GM19328 (cell line): ENCODE measurements at regions not wholly inside any gene's neighbourhood (a gene's known extent, or its start where the extent isn't known, plus 50 kb on each side); places are given as distances from the start of the nearest gene placed in this dataset.

Experiments used
- ATAC-seq: cut with Tn5 transposase; IDR thresholded peaks from one replicate; pipeline ENCODE4 v1.9.1; 2021; ENCODE audit warnings: mild to moderate bottlenecking, moderate library complexity; ENCODE audit not compliant: unreplicated experiment

DNA sequence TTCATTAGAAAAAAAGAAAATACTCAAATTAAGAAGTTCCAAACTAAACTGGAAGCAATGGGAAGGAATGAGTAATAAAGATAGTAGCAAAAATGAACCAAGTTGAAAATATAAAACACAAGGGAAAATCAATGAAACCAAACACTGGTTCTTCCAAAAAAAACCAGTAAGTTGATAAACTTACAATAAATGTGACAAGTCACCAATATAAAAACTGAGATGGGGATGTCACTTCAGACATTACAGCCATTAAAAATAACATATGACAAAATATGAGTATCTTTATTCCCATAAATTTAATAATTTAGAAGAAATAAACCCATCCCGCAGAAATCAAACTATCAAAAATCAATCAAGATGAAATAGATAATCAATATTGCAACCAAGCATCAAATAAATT is 633.9 kb upstream of the RAB6C start:
- ATAC-seq: no peak

DNA sequence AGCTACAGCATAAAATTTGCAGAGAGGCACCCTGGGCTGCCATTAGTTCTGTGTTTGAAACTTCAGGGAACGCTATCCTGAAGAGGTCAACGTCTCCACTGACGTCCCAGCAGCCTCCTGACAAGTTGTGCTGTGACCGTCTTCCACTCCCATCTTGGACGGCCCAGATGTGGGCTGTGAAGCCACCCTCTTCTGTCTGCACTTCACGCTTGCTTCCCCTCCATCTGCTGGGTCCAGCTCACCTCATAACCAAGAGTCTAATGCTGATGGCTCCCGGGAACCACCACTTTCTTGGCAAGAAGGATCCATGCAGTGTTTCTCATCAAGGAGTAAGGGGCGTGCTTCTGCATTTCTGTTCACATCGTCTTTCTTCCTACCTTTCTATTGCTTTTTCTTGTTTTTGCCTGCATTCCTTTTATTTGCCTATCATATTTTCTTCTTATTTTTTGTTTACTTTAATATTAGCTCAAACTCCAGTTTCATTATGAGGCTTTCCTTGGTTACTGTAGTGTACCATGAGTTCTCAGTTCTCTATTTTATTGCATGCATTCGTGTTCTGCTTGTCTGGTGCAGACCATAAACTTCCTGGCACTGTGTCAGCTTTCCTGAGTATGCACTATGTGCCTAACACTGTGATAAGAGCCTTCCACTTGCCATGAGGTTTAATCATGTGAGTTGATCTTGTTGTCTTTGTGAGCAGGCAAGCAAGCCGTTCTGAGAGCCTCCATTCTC is 631.8 kb upstream of the RAB6C start:
- ATAC-seq: peak; percentile 99

DNA sequence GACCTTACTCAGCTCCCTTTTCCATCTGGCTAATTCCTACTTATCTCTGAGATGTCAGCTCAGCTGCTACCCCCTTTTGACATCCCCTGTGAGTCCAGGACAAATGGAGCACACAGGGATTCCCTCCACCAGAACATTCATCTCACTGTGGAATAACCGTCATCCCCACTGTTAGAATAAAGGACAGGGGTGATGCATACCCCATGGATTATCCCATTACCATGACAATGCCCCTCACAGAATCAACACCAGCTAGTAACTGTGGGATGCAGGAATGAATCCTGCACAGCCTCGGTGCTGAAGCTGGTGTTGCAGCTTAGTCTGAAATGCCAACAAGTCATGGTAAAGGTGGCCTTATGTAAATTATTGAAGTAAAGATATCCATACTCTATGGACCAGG is 624.8 kb upstream of the RAB6C start:
- no peak for ATAC-seq

DNA sequence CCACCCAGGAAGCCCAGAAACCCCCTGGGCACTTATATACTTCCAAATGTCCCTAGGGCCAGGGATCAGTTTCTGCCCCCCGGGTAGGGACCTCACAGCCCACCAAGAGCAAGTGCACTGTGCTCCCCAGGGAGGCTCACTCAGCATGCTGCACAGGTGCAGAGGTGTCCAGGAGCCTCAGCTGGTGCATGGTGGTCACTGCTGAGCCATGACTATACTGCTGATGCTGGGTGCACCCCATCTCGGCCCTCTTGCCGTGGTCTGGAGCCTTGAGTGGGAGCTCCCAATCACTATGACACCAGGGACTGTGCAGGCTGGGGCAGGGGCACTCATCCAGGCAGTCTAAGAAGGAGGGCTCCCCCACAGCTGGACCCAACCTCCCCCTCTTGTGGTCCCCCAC is 617.8 kb upstream of the RAB6C start:
- ATAC-seq: no peak

DNA sequence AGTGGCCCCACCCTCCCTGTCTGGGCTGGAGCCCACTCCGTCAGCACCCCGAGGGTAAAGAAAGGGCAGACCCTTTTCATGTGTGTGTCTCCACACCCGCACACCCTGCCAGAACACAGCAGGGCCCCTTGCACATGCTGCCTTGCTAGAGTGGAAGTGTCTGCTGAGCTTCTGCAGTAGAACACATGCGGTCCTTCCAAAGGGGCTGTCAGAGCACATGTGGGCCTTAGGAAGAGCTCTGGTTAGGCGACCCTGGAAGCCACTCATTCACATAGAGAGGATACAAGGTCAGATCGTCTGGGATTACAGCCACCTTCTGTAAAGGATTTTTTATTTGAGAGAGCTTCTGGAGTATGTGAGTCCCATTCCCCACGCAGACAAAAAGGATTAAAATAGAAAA is 613.2 kb upstream of the RAB6C start:
- ATAC-seq: no peak

DNA sequence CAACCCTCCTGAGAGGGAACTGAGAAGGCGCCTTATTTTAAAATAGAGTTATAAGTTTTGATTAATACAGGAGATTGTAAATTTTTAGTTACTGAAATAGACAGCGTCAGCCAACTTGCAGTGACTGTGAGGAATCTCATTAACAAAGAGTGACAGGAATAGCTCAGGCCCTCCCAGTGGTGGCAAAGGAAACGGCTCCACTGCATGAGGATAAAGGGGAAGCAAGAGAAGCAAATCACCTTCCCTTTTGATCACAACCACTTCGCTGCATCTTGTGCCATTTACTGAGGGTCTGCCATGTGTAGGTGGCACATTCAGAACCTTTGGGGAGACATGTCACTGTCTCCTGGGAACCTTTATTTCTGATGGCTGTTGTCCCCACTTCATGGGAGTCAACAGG is 612.4 kb upstream of the RAB6C start:
- ATAC-seq: no peak

DNA sequence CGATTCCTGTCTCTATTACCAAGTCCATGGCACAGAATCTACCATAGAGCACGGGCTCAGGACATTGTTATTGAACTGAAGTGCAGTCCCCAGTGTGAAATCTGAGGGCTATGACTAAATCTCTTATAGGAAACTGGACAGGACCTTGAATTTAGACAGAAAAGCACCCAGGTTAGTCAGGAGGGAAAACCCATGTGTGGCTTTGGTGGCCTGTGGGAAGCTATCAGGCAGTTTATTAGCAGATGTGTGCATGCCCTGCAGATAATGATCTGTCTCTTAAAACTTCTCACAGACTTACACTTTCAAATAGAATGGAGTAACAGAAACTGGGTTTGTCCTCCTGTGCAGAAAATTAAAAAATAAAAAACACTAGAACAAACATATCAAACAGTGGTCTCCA is 610.0 kb upstream of the RAB6C start:
- ATAC-seq: no peak

DNA sequence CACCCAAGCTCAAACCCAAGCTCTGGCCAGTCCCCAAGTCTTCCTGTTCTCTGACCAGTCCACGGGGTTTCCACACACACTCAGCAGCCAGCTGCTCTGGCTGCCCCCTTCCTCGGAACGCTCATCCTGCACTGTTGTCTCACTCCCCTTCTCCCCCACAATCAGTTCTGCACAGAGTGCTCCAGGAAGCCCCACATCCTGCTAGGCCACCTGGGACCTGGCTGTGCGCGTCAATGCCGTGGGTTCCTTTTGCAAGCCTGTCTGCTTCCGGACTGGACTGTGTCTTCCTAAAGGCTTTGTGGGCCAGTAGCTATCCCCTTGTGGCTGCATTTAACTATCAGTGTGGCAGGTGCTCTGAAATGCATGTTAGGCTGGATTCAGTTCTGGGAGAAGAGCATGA is 605.0 kb upstream of the RAB6C start:
- ATAC-seq: no peak

DNA sequence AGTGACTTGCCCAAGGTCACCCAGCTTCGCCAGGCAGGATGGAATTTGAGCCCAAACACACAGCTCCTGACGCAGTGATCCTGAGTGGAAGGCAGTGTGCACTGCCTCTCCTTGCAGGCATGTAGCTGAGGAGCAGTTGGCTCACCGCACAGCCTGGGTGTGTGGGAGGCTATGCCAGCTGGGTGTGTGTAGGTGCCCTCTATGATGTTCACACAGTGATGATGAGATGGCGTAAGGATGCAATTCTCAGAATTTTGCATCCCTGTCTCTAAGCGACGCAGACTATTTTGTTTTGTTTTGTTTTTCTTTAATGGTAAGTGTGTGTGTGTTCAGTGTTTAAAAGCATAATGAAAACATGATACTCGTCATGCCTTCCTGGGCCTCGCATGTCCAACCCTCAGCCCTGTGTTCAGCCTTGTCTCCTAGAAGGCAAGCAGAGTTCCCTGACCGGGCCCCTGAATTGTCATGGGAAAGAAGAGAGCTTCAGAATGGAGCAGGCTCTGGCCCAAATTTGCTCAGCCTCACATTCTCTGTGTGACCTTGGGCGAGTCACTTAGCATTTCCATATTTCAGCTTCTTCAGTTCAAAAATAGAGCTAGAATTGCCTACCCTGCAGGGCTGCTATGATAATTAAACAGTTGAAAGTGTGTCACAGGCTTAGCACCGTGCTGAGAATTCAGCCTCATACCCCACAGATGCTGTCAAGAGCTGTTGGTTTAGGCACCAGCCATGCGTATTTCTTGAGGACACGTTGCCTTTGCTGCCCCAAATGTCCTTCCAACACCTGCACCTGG is 603.6 kb upstream of the RAB6C start:
- ATAC-seq: no peak

DNA sequence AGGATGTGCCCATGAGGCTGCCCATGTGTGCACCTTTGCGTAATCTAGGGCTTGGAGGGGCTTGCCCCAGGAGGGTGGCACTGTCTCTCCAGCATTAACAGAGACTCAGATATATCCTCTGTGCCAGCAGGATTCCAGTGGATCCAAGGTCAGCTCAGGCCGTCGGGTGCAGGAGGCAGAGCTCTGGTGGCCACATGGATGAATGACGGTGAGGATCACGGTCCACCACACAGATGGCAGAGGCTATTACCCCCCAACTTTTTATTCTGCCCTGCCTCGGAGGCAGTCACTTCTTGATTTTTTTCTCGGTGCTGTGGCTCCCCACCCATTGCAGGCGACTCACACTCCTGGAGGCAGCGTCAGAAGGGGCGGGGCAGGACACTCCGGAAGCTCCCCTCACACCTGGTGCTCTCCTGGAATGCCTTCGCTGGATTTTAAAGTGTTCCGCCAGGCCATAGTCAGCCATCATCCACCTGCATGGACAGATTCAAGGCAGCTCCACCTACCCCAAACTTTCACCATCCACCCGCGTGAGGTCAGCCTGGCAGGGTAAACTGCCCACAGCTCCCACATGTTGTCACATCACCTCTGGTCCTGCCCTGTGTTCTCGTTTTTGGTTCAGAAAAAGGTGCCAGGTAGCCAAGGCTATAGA is 602.9 kb upstream of the RAB6C start:
- no peak for ATAC-seq

DNA sequence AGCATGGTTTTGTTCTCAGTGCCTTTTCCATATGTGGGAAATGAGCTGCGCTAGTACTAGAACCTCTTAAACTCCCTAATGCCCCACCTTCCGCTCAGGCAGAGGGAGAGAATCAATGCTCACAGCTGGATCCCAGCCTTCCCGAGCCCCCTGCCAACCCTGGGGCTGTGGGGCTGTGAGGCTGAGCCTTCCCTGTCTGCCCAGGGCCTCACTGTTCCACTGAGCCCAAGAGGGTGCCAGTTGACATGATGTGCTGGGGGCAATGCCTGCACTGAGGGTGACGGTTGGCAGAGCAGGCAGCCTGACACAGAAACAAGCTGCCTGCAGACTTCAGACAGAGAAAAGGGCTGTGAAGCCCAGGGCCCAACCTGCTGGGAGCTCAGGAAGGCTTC is 602.4 kb upstream of the RAB6C start:
- no peak for ATAC-seq

DNA sequence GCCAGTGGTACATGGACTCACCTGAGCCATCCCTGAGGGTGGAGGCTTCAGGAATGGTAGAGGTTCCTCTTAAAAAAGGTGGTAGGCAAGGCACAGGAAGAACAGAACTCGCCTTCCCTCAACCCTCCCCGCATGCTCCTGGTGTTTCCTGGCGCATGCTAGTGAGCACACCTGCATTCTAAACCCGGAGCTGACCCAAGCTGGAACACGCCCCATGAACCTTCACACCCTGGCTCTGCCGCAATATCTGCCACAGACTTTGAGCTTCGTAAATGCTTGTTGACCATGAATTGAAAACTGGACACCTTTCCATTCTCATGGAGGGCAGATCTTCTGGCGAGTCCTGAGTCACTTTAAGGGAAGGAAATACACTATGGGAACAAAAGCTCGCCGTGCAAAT is 601.3 kb upstream of the RAB6C start:
- no peak for ATAC-seq

DNA sequence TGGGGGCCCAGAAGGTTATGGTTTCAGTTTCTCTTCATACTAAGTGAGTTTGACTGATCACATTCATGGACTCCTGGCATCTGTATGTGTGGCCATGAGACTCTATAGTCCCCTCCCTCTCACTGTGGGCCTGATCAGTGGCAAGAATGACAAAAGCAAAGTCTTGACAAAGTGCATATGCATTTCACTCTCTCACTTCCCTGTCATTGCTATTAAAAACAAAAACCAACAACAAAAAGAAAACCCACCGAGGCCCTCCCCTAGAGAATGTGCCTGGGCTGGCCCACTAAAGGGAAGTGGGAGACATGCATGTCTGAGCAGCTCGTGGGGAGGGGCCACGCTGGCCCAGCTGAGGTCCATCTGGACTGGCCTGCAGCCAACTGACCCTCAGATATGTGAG is 600.1 kb upstream of the RAB6C start:
- no peak for ATAC-seq

DNA sequence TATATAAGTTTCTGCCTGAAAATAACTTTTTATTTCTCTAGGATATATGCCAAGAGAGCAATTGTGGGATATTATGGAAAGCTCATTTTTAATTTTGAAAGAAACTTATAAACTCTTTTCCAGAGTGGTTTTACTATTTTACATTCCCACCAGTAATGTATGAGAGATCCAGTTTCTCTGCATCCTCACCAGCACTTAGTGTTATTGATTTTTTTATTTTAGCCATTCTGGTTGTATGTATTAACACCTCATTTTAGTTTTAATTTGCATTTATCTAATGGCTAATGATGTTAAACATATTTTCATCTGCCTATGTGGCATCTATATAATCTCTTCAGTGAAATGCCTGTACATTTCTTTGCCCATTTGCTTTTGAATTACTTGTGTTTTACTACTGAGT is 597.7 kb upstream of the RAB6C start:
- ATAC-seq: no peak

DNA sequence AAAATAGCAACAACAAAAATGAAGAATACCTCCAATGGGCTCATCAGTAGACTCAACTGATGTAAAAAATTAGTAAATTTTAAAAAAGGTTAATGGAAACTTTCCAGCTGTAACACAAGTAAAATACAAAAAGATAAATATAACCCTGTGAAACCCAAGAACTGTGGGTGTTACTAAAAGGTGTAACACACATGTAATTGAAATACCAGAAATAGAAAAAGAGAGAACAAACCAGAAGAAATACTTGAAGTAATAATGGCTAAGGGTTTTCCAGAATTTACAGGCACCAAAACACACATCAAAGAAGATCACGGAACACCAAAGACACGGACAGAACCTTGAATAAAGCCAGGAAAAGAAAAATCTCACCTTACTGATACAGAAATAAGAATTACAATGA is 590.6 kb upstream of the RAB6C start:
- ATAC-seq: no peak

DNA sequence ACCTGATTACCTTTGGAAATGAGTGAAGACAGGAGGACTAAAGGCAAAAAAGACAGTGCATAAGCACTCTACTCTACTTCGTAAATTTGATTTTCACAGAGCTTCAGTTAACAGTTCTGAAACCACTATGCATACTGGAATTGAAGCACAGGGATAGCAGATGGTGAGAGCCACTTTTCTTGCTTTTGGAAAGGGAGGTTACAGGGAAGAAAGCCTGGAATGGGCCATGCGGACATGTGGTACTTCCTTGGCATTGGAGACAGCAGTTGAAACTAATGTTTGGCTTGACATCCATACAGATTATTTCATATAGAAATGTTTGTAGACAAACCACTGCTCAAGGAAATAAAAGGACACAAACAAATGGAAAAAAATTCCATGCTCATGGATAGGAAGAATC is 585.6 kb upstream of the RAB6C start:
- ATAC-seq: no peak

DNA sequence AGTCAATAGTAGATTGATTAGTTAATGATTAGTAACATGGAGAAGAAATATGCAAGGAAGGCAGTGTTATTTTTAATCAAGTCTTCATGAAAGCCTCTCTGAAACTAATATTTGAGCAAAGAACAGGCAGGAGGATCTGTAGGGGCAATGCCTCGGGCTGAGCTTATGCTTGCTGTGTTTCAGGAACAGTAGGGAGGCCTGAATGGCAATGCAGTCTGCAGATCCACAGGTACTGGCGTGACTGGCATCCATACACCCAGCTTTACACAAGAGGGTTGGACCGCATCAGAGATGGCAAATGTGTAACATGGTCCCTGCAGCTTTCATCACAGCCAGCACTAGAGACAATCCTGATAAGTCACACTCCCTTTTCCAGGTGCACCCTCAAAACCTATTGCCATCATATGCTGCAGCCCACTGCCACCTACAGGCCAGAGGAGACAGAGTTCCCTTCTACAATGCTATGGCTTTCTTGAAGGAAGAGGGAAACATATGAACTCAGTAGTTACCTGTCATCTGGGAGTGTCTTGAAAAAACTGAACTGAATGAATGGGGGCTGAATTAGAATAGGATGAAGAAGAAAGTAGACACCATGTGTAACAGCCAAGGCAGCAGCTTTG is 582.4 kb upstream of the RAB6C start:
- ATAC-seq: peak; percentile 62

DNA sequence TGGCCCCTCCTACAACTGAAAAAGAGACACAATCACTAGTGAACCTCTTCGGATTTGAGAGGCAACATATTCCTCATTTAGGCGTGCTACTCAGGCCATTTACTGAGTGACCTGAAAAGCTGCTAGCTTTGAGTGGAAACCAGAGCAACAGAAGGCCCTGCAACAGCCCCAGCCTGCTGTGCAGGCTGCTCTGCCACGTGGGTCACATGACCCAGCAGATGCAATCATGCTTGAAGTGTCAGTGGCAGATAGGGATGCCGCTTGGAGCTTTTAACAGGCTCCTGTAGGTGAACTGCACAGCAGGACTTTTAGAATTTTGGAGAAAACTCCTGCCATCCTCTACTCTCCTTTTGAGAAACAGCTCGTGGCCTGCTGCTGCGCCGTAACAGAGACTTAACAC is 578.6 kb upstream of the RAB6C start:
- ATAC-seq: no peak

DNA sequence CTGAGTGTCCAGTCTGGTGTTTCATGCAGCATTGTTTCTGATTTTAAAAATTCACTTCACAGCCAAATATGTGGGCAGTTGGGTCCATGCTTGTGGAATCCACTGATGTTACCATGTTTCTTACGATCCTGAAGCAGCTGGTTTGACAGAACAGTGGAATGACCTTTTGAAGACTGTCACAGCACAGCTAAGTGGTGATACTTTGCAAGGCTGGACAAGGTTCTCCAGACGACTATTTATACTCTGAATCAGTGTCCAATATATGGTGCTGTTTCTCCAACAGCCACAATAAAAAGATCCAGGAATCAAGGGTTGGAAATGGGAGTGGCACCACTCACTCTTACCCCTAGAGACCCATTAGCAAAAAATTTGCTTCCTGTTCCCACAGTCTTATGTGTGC is 577.4 kb upstream of the RAB6C start:
- no peak for ATAC-seq

DNA sequence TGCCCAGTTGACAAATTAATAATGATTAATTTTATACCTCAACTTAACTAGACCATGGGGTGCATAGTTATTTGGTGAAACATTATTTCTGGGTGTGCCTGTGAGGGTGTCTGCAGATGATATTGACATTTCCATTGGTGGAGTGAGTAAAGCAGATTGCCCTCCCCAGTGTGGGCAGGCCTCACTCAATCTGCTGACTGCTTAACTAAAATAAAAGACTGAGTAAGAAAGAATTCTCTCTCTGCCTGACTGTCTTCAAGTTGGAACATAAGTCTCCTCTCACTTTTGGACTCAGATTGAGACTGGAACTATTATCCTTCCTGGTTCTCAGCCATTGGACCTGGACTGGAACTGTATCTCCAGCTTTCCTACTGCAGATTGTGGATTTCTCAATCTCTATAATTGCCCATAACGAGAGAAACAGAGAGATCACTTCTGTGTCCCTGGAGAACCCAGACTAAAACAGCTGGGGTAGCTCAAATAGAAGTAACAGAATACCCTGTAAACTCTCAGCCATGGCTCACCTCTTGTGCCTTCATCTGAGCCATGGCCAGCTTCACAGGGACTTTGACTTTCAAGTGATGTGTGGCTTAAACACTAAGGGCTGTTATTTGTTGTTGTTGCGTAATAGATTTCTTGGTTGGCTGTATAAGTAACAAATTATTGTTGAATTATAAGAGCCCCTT is 575.3 kb upstream of the RAB6C start:
- ATAC-seq: no peak

DNA sequence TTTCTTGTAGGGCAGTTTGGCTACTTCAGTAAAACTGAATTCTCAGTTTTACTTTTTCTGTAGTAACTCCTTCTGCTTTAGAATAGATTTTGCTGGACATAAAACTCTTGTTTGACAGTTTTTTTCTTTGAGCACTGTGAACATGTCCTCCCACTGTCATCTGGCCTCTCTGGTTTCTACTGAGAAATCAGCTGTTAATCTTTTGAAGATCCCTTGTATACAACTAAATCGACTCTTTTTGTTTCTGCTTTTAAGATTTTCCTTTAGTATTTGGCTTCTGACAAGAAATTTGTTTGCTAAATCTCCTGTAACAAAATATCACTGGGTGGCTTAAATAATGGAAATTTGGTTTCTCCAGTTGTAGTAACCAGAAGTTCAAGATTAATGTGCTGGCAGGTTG is 570.9 kb upstream of the RAB6C start:
- no peak for ATAC-seq
